ENCODE measurements at regions not wholly inside any gene's neighbourhood (a gene's known extent, or its start where the extent isn't known, plus 50 kb on each side); places are given as distances from the start of the nearest gene placed in this dataset.
"Not testable (repeated sequence)": the region's sequence is repeated elsewhere in the genome, so short reads cannot be mapped to it uniquely, and the experiment has no call there.

GRCh38 chr12:46628176-46628575 is 197.6 kb downstream of the SLC38A4 start:
- no peak for DNase-seq (ENCODE audit: extremely low read depth in 1 of 2, low read depth in 1 of 2)

DNA sequence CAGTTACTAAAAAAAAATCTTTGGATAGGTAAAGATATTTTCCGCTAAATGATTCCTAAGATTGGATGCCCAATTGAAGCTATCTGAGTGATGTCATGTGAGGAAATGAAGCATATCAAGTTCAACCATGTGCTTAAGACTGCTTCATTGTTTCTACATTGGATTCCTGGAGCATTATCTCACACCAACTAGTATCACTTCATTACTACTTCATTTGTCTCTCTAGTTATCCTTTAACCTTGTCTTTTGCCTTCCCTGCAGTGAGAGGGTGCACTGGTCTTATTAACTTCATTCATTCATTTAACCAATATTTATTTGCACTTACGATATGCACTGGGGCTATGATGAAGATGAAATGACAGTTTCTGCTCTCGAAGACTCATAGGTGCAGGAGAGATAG is 198.1 kb downstream of the SLC38A4 start:
- no peak for DNase-seq (ENCODE audit: extremely low read depth in 1 of 2, low read depth in 1 of 2)

GRCh38 chr12:46619474-46619873 is 206.3 kb downstream of the SLC38A4 start:
- DNase-seq (ENCODE audit: extremely low read depth in 1 of 2, low read depth in 1 of 2) = not testable (repeated sequence)

GRCh38 chr12:46617737-46618136 is 208.1 kb downstream of the SLC38A4 start:
- DNase-seq (ENCODE audit: extremely low read depth in 1 of 2, low read depth in 1 of 2) = not testable (repeated sequence)

DNA sequence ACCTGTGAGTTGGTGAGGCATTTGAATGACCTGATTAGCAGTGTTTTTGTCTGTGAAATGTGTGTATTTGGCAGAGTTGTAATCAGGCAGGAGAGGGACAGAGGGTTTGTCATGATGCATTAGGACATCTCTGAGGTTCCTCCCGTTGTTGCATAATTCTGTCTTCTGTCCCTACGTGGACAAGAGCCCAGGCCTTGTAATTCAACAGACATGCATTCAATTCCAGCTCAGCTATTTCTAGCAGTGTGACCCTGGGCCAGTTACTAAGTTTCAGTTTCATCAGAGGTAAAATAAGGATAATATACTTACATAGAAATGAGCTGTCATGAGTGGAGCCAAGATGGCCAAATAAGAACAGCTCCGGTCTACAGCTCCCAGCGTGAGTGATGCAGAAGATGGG is 208.6 kb downstream of the SLC38A4 start:
- no peak for DNase-seq (ENCODE audit: extremely low read depth in 1 of 2, low read depth in 1 of 2)

- DNase-seq (ENCODE audit: extremely low read depth in 1 of 2, low read depth in 1 of 2) = no peak
Observed at GRCh38 chr12:46610754-46611153, 215.0 kb downstream of the SLC38A4 start.

DNA sequence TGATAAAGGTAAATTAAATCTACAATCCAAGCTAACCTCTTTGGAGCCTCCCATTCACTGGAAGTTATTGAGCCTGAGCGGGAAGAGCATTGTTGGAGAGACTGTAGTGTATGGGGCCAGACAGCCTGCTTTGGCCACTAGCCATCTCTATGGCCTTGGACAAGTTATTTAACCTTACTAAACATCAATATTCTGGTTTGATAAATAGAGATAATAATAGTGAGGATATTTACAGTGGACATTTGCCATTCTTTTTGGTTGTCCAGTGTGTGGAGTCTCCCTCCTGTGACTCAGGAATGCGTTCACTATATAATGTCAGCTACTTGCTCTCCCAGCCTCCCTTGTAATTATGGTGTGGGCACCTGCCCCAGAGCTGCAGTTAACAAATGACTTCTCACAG is 216.1 kb downstream of the SLC38A4 start:
- DNase-seq (ENCODE audit: extremely low read depth in 1 of 2, low read depth in 1 of 2) = no peak

DNA sequence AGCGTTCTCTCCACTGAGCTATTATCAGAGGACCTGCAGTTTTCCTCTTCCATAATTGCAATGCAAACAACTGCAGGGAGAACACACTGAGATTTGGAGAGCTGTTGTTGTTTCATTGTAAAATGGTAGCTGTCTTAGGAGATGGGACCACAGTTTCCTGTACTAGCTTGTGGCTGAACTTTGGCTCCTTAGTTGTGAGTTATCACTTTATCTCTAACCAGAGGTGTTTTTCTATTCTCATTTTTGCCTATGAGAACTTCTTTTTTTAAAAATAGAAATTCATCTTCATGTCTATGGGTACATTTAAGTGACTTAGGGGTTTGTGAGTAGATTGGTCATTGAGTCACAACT is 216.5 kb downstream of the SLC38A4 start:
- no peak for DNase-seq (ENCODE audit: extremely low read depth in 1 of 2, low read depth in 1 of 2)

DNA sequence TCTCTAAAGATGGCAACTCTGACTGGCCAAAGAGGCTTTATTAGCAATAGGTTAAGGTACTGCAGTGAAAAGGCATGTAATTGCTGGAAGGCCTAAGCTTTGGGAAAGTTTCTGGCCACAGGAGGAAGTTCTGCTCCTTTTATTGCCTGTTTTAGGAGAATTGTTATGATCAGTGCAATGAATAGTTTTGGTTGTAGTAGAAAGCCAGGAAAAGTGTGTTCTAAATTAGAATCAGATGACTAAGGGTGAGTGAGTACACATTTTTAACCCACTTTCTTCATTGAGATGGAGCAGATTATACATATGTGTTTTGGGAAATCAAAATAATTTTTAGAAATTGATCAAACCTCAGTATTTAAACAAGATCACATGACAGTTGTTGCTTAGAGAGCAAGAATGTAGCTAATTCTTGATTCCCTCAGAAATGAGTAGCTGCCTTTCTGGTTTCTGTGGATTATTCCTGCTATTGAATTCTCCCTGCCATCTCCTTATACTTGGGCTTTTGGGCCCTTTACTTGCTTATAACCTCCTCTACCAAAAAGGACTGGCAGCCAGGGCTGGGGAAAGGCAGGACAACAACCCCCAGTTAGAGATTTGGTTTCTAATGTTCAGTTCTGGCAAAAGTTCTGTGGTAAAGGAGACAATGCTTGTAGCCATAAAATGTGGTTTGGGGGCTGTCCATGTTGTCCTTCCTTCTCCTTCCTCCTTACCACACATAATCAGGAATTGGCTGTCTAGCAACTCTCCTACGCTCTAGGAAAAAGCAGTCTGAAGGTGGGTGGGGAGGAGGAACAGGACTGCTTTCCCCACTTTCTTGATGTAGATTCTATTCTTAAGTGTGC is 217.1 kb downstream of the SLC38A4 start:
- no peak for DNase-seq (ENCODE audit: extremely low read depth in 1 of 2, low read depth in 1 of 2)

DNA sequence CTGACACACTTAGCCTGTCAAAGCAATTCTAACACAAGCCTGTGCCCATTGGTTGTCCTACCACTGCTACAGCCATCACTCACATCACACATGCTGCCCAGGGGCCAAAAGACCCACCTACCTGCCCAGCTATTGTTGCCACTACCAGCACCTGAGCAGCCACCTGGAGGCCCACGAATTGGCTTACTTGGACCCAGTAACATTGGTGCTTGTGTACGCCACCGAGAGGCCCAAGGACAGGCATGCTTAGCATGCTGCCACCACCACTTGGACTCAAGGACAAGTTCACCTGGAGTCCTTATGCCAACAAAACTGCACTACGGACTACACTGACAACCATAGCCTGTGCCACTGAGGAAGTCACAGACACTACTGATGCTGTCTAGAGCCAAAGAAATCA is 221.1 kb downstream of the SLC38A4 start:
- no peak for DNase-seq (ENCODE audit: extremely low read depth in 1 of 2, low read depth in 1 of 2)

DNA sequence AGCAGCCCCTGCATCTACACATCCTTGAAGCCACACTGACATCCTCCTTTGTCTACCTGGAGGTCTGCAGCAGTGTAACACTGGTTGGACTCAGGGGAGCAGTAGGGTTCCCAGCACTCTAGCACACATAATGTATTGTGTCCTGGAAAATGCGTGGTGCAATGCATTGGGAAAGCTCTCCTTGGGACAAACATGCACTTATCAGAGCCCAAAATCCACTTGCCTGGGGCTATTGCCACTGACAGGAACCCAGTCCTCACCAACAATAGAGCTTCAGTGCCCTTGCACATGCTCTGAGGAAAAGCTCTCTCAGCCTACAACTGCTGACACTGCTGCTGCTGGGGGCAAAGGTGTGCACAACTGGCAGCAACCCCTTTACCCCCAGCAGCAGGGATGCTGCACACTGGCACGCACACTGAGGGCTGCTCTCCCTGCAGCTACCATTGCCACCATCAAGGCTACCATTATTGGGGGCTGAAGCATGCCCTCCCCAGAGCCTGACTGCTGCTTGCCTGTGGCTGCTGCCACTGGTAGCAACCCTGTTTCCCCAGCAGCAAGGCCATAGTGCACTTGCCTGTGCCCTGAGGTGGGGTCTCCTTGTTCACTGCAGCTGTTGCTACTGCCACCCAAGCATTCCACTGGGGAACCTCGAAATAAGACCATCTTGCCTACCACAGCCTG is 221.9 kb downstream of the SLC38A4 start:
- no peak for DNase-seq (ENCODE audit: extremely low read depth in 1 of 2, low read depth in 1 of 2)

DNA sequence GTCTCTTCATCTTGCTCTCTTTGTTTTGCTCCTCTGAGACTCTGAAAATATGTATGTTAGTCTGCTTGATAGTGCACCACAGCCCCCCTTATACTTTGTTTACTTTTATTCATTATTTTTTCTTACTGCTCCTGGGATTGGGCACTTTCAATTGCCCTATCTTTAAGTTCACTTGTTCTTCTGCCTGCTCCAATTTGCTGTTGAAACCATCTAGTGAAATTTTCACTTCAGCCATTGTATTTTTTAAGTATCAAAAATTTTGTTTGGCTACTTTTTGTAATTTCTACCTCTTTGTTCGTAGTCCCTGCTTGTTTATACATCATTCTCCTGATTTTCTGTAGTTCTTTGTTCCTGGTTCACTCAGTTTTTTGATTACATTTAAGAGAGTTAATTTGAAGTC is 223.3 kb downstream of the SLC38A4 start:
- DNase-seq (ENCODE audit: extremely low read depth in 1 of 2, low read depth in 1 of 2) = no peak

DNA sequence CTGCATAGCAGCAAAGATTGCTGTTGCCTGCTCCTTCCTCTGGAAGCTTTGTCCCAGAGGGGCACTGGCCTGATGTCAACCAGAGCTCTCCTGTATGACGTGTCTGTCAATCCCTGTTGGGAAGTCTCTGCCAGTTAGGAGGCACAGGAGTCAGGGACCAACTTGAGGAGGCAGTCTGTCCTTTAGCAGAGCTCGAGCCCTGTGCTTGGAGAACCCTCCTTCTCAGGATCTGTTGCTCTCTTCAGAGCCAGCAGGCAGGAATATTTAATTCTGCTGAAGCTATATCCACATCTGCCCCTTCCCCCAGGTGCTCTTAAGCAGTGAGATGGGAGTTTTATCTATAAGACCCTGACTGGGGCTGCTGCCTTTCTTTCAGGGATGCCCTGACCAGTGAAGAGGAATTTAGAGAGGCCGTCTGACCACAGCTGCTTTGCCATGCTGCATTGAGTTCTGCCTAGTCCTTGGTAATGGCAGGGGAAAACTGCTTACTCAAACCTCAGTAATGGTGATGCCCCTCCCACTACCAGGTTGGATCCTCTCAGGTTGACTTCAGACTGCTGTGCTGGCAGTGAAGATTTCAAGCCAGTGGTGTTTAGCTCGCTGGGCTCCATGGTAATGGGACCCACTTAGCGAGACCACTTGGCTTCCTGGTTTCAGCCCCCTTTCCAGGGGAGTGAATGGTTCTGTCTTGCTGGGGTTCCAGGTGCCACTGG is 218.6 kb upstream of the SLC38A2 start:
- no peak for DNase-seq (ENCODE audit: extremely low read depth in 1 of 2, low read depth in 1 of 2)

GRCh38 chr12:46585854-46586621 is 213.5 kb upstream of the SLC38A2 start:
- peak in 1 of 2 donors; percentile 3 for DNase-seq (ENCODE audit: extremely low read depth in 1 of 2, low read depth in 1 of 2)

DNA sequence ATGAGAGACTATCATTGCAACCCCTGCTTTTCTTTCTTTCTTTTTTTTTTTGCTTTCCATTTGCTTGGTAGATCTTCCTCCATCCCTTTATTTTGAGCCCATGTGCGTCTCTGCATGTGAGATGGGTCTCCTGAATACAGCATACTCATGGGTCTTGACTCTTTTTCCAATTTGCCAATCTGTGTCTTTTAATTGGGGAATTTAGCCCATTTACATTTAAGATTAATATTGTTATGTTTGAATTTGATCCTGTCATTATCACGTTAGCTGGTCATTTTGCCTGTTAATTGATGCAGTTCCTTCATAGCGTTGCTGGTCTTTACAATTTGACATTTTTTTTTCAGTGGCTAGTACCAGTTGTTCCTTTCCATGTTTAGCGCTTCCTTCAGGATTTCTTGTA is 211.5 kb upstream of the SLC38A2 start:
- not testable (repeated sequence) for DNase-seq (ENCODE audit: extremely low read depth in 1 of 2, low read depth in 1 of 2)

- not testable (repeated sequence) for DNase-seq (ENCODE audit: extremely low read depth in 1 of 2, low read depth in 1 of 2)
Observed at GRCh38 chr12:46581990-46582389, 209.4 kb upstream of the SLC38A2 start.

DNA sequence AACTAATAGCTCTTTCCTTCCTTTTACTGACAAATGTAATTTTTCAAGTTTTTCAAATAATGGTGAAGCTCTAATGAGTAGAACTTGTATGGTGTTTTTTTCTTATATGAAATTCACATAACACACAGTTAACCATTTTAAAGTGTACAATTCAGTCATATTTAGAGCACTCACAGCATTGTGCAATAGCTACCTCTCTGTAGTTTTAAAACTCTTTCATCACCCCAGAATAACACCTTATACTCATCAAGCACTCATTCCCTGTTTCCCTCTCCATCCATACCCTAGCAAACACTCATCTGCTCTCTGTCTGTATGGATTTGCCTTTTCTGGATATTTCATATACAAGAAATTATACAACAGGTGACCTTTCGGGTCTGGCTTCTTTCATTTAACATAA is 207.9 kb upstream of the SLC38A2 start:
- DNase-seq (ENCODE audit: extremely low read depth in 1 of 2, low read depth in 1 of 2) = no peak

GRCh38 chr12:46579474-46579873 is 206.9 kb upstream of the SLC38A2 start:
- no peak for DNase-seq (ENCODE audit: extremely low read depth in 1 of 2, low read depth in 1 of 2)

GRCh38 chr12:46578190-46578982 is 205.8 kb upstream of the SLC38A2 start:
- DNase-seq (ENCODE audit: extremely low read depth in 1 of 2, low read depth in 1 of 2) = no peak

- no peak for DNase-seq (ENCODE audit: extremely low read depth in 1 of 2, low read depth in 1 of 2)
Observed at GRCh38 chr12:46577063-46577776, 204.6 kb upstream of the SLC38A2 start.
